ENCODE measurements at regions not wholly inside any gene's neighbourhood (a gene's known extent, or its start where the extent isn't known, plus 50 kb on each side); places are given as distances from the start of the nearest gene placed in this dataset.

- ATAC-seq: no peak
Observed at GRCh38 chr2:176865336-176865735, 347.3 kb upstream of the HNRNPA3 start.

DNA sequence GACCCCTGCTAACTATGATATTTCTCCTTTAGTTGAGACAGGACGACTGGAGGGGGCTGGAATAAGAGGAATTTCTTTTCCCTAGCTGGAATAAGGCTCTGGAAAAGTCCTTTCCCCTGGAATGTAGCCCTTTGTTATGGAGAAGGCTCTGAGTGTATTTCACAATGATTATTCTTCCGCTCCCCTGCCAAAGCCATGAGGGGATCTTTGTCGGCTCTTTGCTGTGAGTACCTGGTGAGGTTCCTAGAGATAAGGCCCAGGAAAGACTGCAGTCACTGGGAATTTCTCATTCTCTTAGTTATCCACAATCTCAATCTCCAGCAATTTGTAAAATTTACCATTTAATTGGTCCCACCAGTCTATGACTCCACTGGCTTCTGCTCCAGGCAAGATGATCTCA, 340.2 kb upstream of the HNRNPA3 start:
- TF ChIP-seq, protein P1, sequence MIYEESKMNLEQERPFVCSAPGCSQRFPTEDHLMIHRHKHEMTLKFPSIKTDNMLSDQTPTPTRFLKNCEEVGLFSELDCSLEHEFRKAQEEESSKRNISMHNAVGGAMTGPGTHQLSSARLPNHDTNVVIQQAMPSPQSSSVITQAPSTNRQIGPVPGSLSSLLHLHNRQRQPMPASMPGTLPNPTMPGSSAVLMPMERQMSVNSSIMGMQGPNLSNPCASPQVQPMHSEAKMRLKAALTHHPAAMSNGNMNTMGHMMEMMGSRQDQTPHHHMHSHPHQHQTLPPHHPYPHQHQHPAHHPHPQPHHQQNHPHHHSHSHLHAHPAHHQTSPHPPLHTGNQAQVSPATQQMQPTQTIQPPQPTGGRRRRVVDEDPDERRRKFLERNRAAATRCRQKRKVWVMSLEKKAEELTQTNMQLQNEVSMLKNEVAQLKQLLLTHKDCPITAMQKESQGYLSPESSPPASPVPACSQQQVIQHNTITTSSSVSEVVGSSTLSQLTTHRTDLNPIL (CRISPR knock-in tag; IDR thresholded peaks at IDR 0.05; ENCODE audit: low read depth): no peak
- no peak for ATAC-seq

More at GRCh38 chr2:176865336-176865735, 347.3 kb upstream of the HNRNPA3 start:
- TF ChIP-seq CSRNP3 (CRISPR knock-in tag; IDR thresholded peaks at IDR 0.05): no peak
- no peak for TF ChIP-seq ZFP3 (CRISPR knock-in tag; IDR thresholded peaks at IDR 0.05)
- no peak for TF ChIP-seq ZNF70 (CRISPR knock-in tag; IDR thresholded peaks at IDR 0.05)
- TF ChIP-seq, protein P2, sequence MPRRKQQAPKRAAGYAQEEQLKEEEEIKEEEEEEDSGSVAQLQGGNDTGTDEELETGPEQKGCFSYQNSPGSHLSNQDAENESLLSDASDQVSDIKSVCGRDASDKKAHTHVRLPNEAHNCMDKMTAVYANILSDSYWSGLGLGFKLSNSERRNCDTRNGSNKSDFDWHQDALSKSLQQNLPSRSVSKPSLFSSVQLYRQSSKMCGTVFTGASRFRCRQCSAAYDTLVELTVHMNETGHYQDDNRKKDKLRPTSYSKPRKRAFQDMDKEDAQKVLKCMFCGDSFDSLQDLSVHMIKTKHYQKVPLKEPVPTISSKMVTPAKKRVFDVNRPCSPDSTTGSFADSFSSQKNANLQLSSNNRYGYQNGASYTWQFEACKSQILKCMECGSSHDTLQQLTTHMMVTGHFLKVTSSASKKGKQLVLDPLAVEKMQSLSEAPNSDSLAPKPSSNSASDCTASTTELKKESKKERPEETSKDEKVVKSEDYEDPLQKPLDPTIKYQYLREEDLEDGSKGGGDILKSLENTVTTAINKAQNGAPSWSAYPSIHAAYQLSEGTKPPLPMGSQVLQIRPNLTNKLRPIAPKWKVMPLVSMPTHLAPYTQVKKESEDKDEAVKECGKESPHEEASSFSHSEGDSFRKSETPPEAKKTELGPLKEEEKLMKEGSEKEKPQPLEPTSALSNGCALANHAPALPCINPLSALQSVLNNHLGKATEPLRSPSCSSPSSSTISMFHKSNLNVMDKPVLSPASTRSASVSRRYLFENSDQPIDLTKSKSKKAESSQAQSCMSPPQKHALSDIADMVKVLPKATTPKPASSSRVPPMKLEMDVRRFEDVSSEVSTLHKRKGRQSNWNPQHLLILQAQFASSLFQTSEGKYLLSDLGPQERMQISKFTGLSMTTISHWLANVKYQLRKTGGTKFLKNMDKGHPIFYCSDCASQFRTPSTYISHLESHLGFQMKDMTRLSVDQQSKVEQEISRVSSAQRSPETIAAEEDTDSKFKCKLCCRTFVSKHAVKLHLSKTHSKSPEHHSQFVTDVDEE (CRISPR knock-in tag; IDR thresholded peaks at IDR 0.05): no peak
- TF ChIP-seq TOX (CRISPR knock-in tag; IDR thresholded peaks at IDR 0.05; ENCODE audit: borderline replicate concordance): no peak
- no peak for TF ChIP-seq BACH2 (CRISPR knock-in tag; IDR thresholded peaks at IDR 0.05; ENCODE audit: borderline replicate concordance)
- no peak for TF ChIP-seq RARB (CRISPR knock-in tag; IDR thresholded peaks at IDR 0.05)
- TF ChIP-seq POU6F1 (CRISPR knock-in tag; IDR thresholded peaks at IDR 0.05; ENCODE audit: borderline replicate concordance, low read depth): no peak
- TF ChIP-seq TCF4 (CRISPR knock-in tag; IDR thresholded peaks at IDR 0.05; ENCODE audit: borderline replicate concordance): no peak
- no peak for TF ChIP-seq ARNTL (CRISPR knock-in tag; IDR thresholded peaks at IDR 0.05; ENCODE audit: borderline replicate concordance, low read depth)
- TF ChIP-seq OSR1 (CRISPR knock-in tag; IDR thresholded peaks at IDR 0.05): no peak
- TF ChIP-seq ZNF565 (CRISPR knock-in tag; conservative IDR thresholded peaks at IDR 0.05; ENCODE audit: low read depth): no peak
- TF ChIP-seq, protein P1 (CRISPR knock-in tag; IDR thresholded peaks at IDR 0.05; ENCODE audit: low read depth): no peak
- no peak for TF ChIP-seq ZFP30 (CRISPR knock-in tag; IDR thresholded peaks at IDR 0.05)
- TF ChIP-seq PPARA (CRISPR knock-in tag; IDR thresholded peaks at IDR 0.05; ENCODE audit: borderline replicate concordance): no peak
- no peak for TF ChIP-seq ESRRG (CRISPR knock-in tag; IDR thresholded peaks at IDR 0.05)
- no peak for TF ChIP-seq GLIS3 (CRISPR knock-in tag; IDR thresholded peaks at IDR 0.05)
- no peak for TF ChIP-seq PATZ1 (CRISPR knock-in tag; IDR thresholded peaks at IDR 0.05; ENCODE audit: borderline replicate concordance)
- TF ChIP-seq ZNF8 (CRISPR knock-in tag; IDR thresholded peaks at IDR 0.05): no peak
- no peak for TF ChIP-seq CSDC2 (CRISPR knock-in tag; IDR thresholded peaks at IDR 0.05)

DNA sequence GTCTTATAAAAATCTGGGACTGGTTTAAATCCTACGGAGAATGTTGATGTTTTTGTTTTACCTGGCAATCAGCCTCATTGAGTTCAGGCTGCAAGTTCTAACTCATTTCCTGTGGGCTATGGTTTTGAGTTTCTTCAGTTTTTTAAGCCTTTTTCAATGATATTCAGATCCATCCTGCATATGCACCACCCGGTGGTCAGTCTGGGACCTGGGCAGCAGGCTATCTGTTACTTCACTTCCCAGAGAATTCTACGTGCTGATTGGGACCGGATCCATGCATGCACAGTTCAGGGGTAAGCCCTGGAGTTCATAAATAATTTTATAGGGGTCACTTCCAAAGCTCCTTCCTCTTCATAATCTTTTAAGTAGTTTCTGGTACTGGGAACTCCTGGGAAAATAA, 339.2 kb upstream of the HNRNPA3 start:
- ATAC-seq: peak; percentile 62; the same call in 2 of the 3 replicates
- TF ChIP-seq BACH2 (CRISPR knock-in tag; IDR thresholded peaks at IDR 0.05; ENCODE audit: borderline replicate concordance) (no peak), CSDC2 (CRISPR knock-in tag; IDR thresholded peaks at IDR 0.05) (no peak), SNAI2 (CRISPR knock-in tag; IDR thresholded peaks at IDR 0.05) (no peak), ZNF70 (CRISPR knock-in tag; IDR thresholded peaks at IDR 0.05) (no peak), TOX (CRISPR knock-in tag; IDR thresholded peaks at IDR 0.05; ENCODE audit: borderline replicate concordance) (no peak), ZC3H10 (CRISPR knock-in tag; IDR thresholded peaks at IDR 0.05) (no peak), OSR1 (CRISPR knock-in tag; IDR thresholded peaks at IDR 0.05) (no peak)
- TF ChIP-seq, protein P1 (CRISPR knock-in tag; IDR thresholded peaks at IDR 0.05; ENCODE audit: low read depth): no peak
- TF ChIP-seq, protein P2 (CRISPR knock-in tag; IDR thresholded peaks at IDR 0.05): no peak
